Hypothalamus (tissue), 51 donors: ENCODE measurements at regions not wholly inside any gene's neighbourhood (a gene's known extent, or its start where the extent isn't known, plus 50 kb on each side); places are given as distances from the start of the nearest gene placed in this dataset.
"Not testable (repeated sequence)": the region's sequence is repeated elsewhere in the genome, so short reads cannot be mapped to it uniquely, and the experiment has no call there.

Source experiments
- DNase-seq, 51 donors: peaks; one replicate each; lab custom pipeline; 2025; lab: John Stamatoyannopoulos, UW

- no peak for DNase-seq
Measured at GRCh38 chrX:85808217-85808616, 239.1 kb downstream of the CHM start.

DNA sequence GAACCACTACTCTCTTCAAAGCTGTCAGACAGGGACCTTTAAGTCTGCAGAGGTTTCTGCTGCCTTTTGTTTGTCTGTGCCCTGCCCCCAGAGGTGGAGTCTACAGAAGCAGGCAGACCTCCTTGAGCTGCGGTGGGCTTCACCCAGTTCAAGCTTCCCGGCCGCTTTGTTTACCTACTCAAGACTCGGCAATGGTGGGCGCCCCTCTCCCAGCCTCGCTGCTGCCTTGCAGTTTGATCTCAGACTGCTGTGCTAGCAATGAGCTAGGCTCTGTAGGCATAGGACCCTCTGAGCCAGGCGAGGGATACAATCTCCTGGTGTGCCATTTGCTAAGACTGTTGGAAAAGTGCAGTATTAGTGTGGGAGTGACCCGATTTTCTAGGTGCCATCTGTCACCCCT lies 275.0 kb downstream of the CHM start:
- DNase-seq: not testable (repeated sequence)

DNA sequence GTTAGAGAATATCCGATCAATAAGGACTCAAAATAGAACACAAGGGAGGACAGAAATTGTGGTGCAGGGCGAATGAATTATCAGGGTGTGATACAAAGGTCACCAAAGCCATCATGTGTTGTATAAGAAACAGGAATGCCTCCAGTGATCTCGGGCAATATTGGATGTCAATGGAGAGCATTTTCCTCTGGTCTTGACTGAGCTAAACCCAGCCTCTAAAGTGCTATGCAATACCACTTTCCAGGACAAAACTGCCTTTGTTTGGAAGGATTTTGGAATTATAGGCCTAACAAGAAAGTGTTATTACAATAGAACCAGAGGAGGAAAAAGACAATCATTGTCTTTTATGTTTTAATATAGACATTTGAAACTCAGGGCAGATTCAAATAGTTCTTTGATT lies 281.7 kb downstream of the CHM start:
- no peak for DNase-seq

GRCh38 chrX:85723025-85723424 lies 324.3 kb downstream of the CHM start:
- not testable (repeated sequence) for DNase-seq

DNA sequence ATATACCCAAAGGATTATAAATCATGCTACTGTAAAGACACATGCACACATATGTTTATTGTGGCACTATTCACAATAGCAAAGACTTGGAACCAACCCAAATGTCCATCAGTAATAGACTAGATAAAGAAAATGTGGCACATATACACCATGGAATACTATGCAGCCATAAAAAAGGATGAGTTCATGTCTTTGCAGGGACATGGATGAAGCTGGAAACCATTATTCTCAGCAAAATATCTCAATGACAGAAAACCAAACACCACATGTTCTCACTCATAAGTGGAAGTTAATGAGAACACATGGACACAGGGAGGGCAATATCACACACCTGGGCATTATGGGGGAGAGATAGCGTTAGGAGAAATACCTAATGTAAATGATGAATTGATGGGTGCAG lies 323.8 kb upstream of the POF1B start:
- DNase-seq: not testable (repeated sequence)

- DNase-seq: no peak
Measured at GRCh38 chrX:85698921-85699320, 319.5 kb upstream of the POF1B start.

GRCh38 chrX:85685843-85686242 lies 306.4 kb upstream of the POF1B start:
- DNase-seq: no peak

DNA sequence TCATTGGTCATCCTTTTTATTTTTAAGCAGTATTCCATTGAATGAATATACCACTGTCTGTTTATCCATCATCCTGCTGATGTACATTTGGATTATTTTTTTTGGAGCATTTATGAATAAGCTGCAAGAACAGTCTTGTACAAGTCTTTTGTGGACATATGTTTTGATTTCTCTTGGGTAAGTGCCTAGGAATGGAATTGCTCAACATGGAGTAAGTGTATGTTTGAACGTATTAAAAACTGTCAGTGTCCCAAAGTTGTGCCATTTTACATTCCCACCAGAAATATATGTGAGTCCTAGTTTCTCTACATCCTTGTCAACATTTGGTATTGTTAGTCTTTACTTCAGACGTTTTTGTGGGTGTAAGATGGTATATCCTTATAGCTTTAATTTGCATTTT lies 287.0 kb upstream of the POF1B start:
- DNase-seq: no peak

GRCh38 chrX:85663970-85664369 lies 284.5 kb upstream of the POF1B start:
- DNase-seq: not testable (repeated sequence)

DNA sequence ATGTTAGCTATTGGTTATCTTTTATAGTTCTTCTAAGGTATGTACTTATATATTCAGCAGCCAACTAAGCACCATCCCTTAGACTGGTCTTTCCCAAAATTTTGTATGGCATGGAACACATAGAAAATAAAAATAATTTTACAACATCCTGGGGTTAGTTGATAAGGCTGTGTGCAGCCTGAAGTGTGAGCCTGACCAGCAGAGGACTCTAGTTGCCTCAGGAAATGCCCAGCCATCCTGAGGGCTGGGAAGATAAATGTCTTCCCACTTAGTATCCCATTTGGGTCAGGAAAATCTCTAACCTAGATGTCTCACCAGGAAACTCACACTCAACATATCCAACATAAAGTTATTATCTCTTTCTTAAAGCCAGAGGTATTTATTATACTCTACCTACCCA lies 251.4 kb upstream of the POF1B start:
- DNase-seq: no peak

DNA sequence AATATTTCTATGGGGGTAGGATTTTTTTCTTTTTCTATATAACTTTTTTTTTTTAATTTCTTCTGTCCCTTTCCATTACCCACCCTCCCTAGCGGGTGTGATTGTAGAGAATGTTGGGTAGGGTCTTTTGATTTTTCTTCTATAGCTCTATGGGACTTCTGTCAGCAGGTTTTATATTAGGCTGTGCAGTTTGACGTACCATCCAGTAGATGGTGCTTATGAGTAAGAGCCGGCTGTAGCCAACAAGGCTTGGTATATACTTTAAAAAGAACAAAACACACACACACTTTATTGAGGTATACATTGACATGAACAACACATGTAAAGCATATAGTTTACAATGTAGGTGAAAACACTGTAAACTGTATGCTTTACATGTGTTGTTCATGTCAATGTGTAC lies 247.9 kb upstream of the POF1B start:
- no peak for DNase-seq

DNA sequence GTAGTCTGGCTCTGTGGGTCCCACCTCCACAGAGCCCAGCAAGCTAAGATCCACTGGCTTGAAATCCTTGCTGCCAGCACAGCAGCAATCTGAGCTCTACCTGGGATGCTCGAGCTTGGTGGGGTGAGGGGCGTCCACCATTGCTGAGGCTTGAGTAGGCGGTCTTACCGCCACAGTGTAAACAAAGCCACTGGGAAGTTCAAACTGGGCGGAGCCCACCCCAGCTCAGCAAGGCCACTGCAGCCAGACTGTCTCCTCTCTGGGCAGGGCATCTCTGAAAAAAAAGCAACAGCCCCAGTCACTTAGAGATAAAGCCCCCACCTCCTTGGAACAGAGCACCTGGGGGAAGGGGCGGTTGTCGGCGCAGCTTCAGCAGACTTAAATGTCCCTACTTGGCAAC lies 243.2 kb upstream of the POF1B start:
- DNase-seq: no peak

DNA sequence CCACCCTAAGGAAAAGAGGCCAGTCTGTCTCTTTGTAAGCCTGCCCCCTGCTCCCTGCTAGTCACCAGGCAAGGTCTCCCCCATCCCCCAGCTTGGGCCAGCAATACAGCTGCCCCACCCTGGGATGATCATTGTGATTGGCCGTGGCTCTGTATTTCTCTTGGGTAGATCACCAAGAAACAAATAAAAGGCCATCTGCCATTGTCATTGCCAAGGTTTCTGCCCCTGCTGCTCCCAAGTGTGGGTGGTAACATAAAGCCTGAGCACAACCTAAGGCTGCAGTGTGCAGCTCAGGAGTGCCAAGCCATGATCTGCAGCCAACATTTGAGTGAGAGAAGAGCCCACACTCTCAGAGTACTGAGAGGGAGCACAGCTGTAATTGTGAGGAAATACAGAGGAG lies 241.0 kb upstream of the POF1B start:
- DNase-seq: no peak

GRCh38 chrX:85619962-85620361 lies 240.5 kb upstream of the POF1B start:
- DNase-seq: no peak

DNA sequence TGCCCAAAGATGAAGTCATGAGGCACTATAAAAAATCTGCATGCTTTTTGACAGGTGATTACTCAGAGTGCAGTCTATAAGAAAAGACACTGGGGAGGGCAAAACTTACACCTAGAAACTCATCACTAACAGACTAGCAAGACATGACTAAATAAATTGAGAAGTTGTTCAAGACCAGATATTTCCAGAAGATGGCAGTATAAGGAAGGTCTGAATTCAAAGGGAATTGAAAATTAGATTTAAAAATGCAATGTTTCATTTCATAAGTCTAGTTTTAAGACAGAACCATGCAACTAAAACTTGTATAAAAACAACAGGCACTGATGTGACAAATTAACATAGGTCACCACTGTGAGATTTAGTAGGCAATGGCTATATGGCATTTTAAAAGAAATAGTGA lies 232.5 kb upstream of the POF1B start:
- peak in 1 of 51 donors; percentile 0 for DNase-seq

DNA sequence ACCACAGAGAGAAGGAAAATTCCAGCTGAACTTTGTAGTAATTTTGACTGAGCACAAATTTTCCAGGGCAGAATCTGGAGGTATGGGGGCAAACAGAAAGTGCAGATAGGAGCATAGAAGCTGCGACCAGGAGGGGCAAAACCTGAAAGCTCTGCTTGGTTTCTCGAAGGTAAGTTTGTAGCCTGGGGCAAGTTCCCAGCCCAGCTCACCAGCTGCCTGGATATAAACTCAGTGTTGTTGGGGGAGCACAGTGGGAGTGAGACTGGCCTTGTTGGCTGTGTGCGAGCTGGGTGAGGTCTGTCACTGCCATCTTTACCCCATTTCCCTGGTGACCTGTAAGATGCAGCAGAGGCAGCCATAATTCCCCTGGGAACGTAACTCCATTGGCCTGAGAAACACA lies 213.5 kb upstream of the POF1B start:
- DNase-seq: no peak

DNA sequence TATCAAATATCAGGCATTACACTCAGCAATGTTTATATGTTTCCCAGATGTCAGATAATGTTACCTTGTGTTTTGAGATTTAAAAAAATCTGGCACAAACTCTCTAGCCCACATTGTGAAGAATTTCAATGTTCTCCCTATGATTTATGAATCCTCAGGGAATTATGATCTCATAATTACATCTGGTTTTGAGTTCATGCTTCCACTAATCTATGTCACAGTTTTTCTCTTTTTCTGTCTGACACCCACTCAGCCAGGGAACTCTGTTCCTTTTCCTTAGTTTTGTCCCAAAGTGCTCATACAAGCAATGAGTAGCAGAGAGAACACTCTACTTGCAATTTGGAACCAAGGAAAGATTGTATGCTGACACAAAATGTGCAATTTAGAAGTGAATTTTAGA lies 212.1 kb upstream of the POF1B start:
- no peak for DNase-seq

GRCh38 chrX:85590638-85591037 lies 211.2 kb upstream of the POF1B start:
- no peak for DNase-seq

DNA sequence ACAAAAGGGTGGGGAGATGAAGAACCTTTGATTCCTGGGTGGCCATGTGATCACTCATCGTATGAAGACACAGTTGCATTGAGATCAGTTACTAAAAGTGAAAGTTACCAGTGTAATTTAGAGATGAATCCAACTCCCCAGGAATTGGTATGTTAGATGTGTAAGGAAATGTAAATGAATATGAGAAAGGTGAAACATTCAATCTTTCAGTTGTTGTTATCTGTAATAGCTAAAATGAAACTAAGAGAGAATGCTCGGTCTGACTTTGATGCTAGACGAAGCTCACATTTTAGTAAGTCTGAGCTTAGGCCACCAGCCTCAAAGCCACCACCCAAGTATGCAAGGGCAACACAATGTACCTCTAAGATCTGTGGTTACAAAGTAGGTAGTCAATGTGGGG lies 194.3 kb upstream of the POF1B start:
- no peak for DNase-seq

DNA sequence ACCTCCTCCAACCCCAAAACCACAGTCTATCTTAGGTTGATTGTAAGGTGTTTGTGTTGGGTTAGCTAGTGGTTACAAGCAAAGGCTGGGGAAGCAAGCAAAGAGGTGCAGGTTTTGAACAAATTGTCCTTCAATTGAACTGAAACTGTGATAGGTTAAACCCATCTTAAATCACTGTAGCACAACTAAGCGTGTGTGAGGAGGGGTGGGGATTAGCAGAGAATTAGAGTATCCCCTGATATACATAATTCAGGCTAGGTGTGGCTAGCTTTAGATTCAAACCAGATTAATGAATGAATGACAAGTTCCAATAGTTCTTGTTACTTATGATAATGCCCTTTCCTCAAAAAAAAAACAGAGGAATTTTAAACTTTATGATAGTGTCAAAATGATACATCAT lies 191.0 kb upstream of the POF1B start:
- DNase-seq: no peak

GRCh38 chrX:85569686-85570085 lies 190.2 kb upstream of the POF1B start:
- DNase-seq: peak in 1 of 51 donors; percentile 2

DNA sequence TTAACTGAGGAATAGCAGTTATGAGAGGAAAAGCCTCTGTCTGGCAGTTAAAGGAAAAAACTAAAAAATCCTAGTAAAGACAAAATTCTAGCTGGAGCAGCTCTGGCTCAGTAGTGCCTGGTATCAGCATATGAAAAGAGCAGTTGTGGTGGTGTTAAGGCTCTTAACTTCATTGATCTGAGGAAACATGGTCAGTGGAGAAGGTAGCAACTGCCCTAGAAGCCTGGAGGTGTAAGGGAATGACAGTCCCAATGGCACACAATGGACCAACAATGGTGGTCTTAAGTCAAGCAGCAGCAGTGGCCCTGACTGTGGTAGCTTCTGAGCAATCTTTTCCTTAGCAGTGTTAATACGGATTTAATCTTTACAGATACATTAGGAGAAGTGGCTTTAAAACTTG lies 189.6 kb upstream of the POF1B start:
- DNase-seq: no peak

- DNase-seq: no peak
Measured at GRCh38 chrX:85561231-85561630, 181.8 kb upstream of the POF1B start.

- DNase-seq: no peak
Measured at GRCh38 chrX:85544609-85545008, 165.1 kb upstream of the POF1B start.
